T-helper 1 cell treated with Interleukin-12 subunit alpha and Interleukin-12 subunit beta and Interleukin-4 antibody, amounts not matched to agents 30 μg/mL and 1 μg/mL, for 36 hours (primary cell): ENCODE measurements at regions not wholly inside any gene's neighbourhood (a gene's known extent, or its start where the extent isn't known, plus 50 kb on each side); places are given as distances from the start of the nearest gene placed in this dataset.
"Not testable (repeated sequence)": the region's sequence is repeated elsewhere in the genome, so short reads cannot be mapped to it uniquely, and the experiment has no call there.

ENCODE experiments used
- H3K27ac Mint-ChIP-seq: one replicate; pipeline ENCODE4 v1.8.0; 2021; ENCODE audit warnings: mild to moderate bottlenecking, mixed read lengths
- H3K27me3 Mint-ChIP-seq: one replicate; pipeline ENCODE4 v1.8.0; 2021; ENCODE audit warnings: low read depth, mixed read lengths
- H3K36me3 Mint-ChIP-seq: one replicate; pipeline ENCODE4 v1.8.0; 2021; ENCODE audit warnings: low read depth, mixed read lengths
- H3K4me1 Mint-ChIP-seq: one replicate; pipeline ENCODE4 v1.8.0; 2021; ENCODE audit warnings: low read depth, mixed read lengths
- H3K4me3 Mint-ChIP-seq: one replicate; pipeline ENCODE4 v1.8.0; 2021; ENCODE audit warnings: mild to moderate bottlenecking, moderate library complexity, mixed read lengths
- H3K9me3 Mint-ChIP-seq: one replicate; pipeline ENCODE4 v1.8.0; 2021; ENCODE audit warnings: mixed read lengths

DNA sequence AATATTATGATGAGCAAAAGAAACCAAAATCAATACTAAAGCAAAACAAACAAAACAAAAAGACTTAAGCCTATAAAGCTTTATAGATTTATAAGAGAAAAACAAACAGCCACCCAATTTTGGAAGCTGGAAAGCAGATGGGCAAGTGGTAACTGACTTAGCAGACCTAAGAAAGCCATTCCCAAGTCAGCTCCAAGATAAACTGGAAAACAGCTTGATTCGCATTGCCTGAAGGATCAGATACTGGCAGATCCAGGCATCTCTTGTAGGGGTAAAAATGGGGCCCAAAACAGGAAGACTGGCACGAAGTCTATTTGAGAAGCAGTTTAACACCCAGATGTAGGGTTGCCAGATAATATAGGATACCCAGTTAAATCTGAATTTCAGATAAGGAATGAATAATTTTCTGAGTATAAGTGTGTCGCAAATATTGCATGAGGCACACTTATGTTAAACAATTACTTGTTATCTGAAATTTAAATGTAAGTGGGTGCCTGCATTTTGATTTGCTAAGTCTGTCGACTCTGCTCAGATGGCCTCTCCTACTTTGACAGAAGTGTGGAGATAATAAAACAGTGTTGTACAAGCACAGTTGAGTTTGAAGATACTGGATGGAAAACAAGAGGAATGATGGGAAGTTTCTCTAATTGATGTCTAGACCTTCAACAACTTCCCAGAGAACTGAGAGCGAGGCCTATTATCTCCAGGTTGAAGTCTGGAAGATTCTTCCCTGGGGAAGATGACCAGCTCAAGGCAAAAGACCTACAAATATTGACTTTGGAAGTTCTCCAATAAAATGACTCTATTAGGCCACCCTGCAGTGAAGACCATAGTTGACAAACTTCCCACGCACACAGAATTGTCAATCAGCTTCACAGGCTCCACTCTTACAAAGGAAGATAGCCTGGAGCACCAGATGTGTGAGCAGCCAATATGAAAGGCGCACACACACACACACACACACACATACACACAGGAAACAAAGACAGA, 113.4 kb downstream of the FAM50B start:
- H3K9me3 Mint-ChIP-seq: peaks cover 6% of the 10 kb centered on the region
- no peak overlapping the region for H3K27ac Mint-ChIP-seq
- no peak overlapping the region for H3K4me3 Mint-ChIP-seq
- no peaks in the 10 kb centered on the region for H3K36me3 Mint-ChIP-seq
- peaks cover 30% of the 10 kb centered on the region for H3K27me3 Mint-ChIP-seq
- H3K4me1 Mint-ChIP-seq: no peaks in the 10 kb centered on the region

DNA sequence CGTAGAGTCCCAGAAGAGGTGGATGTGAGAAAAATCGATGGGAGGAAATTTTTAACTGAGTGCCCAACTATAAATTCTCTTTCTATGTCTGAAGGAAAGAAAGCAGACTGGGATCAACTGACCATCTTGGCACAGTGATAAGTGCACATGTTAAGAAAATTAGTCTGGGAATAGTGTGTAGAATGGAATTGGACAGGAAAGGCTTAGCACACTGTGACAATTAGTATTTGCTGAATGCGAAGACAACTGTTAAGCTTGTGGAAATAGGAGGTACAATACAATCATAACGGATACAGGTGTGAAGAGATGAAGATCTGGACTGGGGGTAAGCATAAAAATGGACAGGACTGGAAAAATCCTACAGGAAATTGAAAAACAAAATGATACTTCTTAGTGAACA, 114.3 kb downstream of the FAM50B start:
- peaks cover 26% of the 10 kb centered on the region for H3K27me3 Mint-ChIP-seq
- no peaks in the 10 kb centered on the region for H3K36me3 Mint-ChIP-seq
- H3K9me3 Mint-ChIP-seq: no peaks in the 10 kb centered on the region
- no peak overlapping the region for H3K4me3 Mint-ChIP-seq
- H3K27ac Mint-ChIP-seq: no peak overlapping the region
- no peaks in the 10 kb centered on the region for H3K4me1 Mint-ChIP-seq

DNA sequence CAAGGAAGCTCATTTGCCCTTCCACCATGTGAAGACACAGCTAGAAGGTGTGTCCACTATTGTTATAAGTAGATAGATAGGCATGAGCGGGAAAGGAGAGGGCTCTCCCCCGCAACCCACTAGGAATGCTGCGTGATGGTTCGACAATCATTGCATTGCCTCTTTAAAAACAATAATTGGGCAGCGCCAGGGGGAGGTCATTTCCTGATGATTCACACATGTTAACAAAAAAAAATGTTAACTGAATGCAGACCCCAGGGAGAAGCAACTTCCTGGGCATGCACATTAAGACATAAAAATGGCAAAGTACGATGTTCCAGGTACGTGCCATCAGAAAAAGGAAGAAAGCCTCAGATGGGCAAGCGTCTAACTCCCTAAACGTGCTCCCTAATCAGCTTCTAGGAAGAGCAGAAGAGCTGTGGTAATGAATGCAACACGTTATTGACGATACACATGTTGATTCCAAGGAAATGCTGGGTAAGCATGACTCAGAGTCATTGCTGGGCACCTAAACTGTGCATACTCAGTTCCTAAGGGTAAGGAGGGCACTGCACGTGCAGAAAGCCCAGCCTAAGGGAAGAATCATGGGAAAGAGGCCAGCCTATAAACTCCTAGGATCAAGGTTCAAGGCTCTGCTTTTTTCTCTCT, 113.7 kb downstream of the FAM217A start:
- Mint-ChIP-seq H3K27ac (no peak overlapping the region), H3K9me3 (no peaks in the 10 kb centered on the region), H3K27me3 (peaks cover 26% of the 10 kb centered on the region), H3K4me1 (no peaks in the 10 kb centered on the region), H3K36me3 (no peaks in the 10 kb centered on the region), H3K4me3 (no peak overlapping the region)

DNA sequence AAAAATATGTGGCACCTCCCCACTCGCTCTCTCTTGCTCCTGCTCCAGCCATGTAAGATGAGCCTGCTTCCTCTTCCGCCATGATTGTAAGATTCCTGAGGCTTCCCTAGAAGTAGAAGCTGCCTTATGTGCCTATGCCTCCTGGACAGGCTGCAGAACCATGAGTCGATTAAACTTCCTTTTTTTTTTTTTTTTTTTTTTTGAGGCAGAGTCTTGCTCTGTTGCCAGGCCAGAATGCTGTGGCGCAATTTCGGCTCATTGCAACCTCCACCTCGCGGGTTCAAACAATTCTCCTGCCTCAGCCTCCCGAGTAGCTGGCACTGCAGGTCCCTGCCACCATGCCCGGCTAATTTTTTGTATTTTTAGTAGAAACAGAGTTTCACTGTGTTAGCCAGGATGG, 112.5 kb downstream of the FAM217A start:
- H3K9me3 Mint-ChIP-seq: no peaks in the 10 kb centered on the region
- no peaks in the 10 kb centered on the region for H3K4me1 Mint-ChIP-seq
- H3K36me3 Mint-ChIP-seq: no peaks in the 10 kb centered on the region
- H3K4me3 Mint-ChIP-seq: no peak overlapping the region
- peaks cover 23% of the 10 kb centered on the region for H3K27me3 Mint-ChIP-seq
- H3K27ac Mint-ChIP-seq: no peak overlapping the region

DNA sequence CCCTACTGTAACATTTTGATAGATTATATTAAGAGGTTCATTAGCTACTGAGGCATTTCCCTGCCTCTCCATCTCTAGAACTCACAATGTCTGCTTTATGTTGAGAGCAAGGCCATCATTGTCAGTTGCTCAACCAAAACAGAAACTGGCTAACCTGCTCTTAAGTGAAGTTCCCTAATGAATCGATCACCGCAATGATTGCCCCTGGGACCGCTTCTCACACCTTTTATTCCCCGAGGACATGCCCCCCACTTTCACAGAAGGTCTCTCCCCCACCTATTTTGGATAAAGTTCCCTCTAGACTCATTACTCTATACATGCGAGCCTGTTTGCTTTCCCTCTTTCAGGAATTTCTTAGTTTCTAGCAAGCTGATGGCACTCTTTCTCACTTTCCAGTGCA, 108.8 kb downstream of the FAM217A start:
- Mint-ChIP-seq H3K4me1 (no peaks in the 10 kb centered on the region), H3K36me3 (no peaks in the 10 kb centered on the region), H3K9me3 (no peaks in the 10 kb centered on the region), H3K4me3 (no peak overlapping the region), H3K27ac (no peak overlapping the region), H3K27me3 (peaks cover 9% of the 10 kb centered on the region)

DNA sequence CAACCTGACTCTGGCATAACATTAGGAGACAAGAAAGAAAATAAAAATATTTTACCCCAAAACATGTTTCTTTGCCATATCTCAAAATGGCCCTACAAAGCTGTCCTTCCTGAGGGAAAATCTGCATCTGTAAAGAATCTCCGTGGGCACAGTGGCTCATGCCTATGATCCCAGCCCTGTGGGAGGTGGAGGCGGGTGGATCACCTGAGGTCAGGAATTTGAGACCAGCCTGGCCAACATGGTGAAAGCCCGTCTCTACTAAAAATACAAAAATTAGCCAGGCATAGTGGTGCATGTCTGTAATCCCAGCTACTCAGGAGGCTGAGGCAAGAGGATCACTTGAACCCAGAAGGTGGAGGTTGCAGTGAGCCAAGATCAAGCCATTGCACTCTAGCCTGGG, 105.8 kb downstream of the FAM217A start:
- not testable (repeated sequence) for H3K4me1 Mint-ChIP-seq, H3K36me3 Mint-ChIP-seq, H3K4me3 Mint-ChIP-seq, H3K27ac Mint-ChIP-seq, H3K9me3 Mint-ChIP-seq
- H3K27me3 Mint-ChIP-seq: peaks cover 23% of the 10 kb centered on the region

DNA sequence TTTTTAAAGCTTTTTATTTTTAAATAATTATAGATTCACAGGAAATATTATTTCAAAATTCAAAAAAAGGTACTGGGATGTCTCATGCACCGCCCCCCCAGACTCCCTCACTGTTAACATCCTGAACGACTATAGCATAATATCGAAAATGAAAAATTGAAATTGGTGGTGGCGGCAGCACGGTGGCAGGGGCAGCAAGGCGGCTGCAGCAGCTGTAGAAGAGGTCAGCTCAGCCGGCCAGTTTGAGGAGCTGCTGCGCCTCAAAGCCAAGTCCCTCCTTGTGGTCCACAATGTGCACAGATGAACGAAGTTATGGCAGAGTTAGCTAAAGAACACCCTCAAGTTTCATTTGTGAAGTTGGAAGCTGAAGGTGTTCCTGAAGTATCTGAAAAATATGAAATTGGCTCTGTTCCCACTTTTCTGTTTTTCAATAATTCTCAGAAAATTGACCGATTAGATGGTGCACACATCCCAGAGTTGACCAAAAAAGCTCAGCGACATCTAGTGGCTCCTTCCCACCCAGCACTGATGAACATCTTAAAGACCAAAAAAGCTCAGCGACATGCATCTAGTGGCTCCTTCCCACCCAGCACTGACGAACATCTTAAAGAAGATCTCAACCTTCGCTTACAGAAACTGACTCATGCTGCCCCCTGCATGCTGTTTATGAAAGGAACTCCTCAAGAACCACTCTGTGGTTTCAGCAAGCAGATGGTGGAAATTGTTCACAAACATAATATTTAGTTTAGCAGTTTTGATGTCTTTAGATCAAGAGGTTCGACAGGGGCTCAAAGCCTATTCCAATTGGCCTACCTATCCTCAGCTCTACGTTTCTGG, 100.8 kb downstream of the FAM217A start:
- Mint-ChIP-seq H3K4me1 (peaks cover 6% of the 10 kb centered on the region), H3K9me3 (peaks cover 4% of the 10 kb centered on the region), H3K27me3 (peaks cover 29% of the 10 kb centered on the region), H3K4me3 (no peak overlapping the region), H3K36me3 (peaks cover 5% of the 10 kb centered on the region), H3K27ac (no peak overlapping the region)

DNA sequence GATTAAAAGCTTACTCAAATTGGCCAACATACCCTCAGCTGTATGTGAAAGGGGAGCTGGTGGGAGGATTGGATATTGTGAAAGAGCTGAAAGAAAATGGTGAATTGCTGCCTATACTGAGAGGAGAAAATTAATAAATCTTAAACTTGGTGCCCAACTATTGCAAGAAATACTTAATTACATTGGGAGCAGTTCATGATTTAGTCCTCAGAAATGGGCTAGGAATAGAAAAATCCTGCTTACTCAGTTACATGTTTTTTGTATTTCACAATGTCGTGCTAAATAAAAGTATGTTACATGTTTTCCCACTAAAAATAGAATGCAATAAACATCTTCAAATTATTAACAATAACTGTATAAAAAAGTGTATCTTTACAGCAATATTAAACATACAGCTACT, 100.0 kb downstream of the FAM217A start:
- not testable (repeated sequence) for H3K36me3 Mint-ChIP-seq, H3K9me3 Mint-ChIP-seq, H3K27ac Mint-ChIP-seq, H3K4me1 Mint-ChIP-seq, H3K4me3 Mint-ChIP-seq
- peaks cover 29% of the 10 kb centered on the region for H3K27me3 Mint-ChIP-seq

DNA sequence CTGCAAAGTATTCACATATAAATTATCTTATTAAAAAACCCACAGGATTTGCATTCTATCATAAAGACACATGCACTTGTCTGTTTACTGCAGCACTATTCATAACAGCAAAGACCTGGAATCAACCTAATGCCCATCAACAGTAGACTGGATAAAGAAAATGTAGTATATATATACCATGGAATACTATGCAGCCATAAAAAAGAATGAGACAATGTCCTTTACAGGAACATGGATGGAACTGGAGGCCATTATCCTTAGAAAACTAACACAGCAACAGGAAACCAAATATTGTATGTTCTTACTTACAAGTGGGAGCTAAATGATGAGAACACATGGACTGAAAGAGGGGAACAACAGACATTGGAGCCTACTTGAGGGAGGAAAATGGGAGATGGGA, 97.0 kb downstream of the FAM217A start:
- Mint-ChIP-seq H3K27ac (no peak overlapping the region), H3K4me3 (no peak overlapping the region), H3K4me1 (peaks cover 6% of the 10 kb centered on the region), H3K27me3 (peaks cover 14% of the 10 kb centered on the region), H3K36me3 (peaks cover 7% of the 10 kb centered on the region), H3K9me3 (peaks cover 4% of the 10 kb centered on the region)

DNA sequence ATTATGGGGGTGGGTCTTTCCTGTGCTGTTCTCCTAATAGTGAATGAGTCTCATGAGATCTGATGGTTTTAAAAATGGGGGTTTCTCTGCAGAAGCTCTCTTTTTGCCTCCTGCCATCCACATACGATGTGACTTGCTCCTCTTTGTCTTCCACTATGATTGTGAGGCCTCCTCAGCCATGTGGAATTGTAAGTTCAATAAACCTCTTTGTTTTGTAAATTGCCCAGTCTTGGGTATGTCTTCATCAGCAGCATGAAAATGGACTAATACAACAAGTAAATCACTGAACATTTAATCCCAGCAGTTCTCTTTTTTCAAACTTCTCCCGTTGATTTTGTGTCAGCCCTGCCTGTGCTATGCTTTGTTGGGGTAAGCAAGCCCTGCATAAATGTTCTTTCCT, 95.2 kb downstream of the FAM217A start:
- Mint-ChIP-seq H3K27ac (no peak overlapping the region), H3K4me1 (peaks cover 4% of the 10 kb centered on the region), H3K9me3 (peaks cover 4% of the 10 kb centered on the region), H3K4me3 (no peak overlapping the region), H3K36me3 (peaks cover 7% of the 10 kb centered on the region), H3K27me3 (peaks cover 4% of the 10 kb centered on the region)

DNA sequence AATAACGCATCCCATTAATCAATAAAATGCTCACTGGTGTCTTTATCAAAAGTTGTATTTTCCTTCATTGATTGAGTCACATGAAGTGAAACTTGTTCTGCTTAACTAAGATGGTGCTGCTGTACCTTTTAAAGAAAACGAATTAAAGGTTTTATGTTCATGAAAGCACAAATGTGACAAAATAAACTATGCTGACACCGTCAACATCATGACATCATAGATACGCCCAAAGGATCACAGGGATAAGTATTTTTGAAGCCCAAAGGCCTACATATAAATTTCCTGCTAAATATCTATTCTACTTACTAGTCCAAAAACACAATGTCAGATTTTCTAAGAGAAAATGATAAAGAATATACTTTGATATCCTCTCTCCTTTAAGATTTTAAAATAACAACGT, 94.4 kb downstream of the FAM217A start:
- Mint-ChIP-seq H3K4me3 (no peak overlapping the region), H3K27me3 (peaks cover 1% of the 10 kb centered on the region), H3K9me3 (peaks cover 4% of the 10 kb centered on the region), H3K36me3 (peaks cover 7% of the 10 kb centered on the region), H3K4me1 (peaks cover 4% of the 10 kb centered on the region), H3K27ac (no peak overlapping the region)

DNA sequence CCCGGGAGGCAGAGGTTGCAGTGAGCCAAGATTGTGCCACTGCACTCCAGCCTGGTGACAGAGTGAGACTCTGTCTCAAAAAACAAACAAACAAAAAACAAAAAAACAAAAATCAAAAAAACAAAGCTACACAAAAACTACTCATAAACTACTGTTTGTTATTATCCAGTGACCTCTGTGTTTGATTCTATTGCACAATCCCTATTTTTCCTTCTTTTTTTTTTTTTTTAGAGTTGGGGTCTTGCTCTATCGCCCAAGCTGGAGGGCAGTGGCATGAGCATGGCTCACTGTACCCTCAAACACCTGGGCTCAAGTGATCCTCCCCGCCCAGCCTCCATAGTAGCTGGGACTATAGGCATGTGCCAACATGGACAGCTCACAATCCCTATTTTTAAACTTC, 92.7 kb downstream of the FAM217A start:
- Mint-ChIP-seq H3K27ac (no peak overlapping the region), H3K27me3 (no peaks in the 10 kb centered on the region), H3K4me3 (no peak overlapping the region), H3K9me3 (peaks cover 4% of the 10 kb centered on the region), H3K4me1 (peaks cover 8% of the 10 kb centered on the region), H3K36me3 (peaks cover 7% of the 10 kb centered on the region)

DNA sequence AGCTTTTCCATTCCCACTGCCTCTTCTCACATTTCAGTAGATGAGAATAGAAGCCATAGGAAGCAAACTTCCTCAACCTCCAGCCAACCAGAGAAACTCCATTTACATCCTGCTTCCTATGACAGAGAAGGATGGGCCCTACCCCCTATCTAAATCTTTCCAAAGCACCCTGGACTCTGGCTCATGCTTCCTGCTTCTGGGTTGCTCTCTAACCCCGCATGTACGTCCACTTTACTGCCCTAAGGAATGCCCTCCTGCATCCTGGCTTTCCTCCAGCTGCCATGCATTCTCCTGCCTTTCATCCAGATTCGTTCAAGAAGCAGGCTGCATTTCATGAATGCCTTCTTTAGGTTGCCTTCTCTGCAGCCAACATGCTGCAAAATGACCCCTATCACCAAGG, 91.9 kb downstream of the FAM217A start:
- Mint-ChIP-seq H3K9me3 (peaks cover 2% of the 10 kb centered on the region), H3K4me1 (peaks cover 8% of the 10 kb centered on the region), H3K4me3 (no peak overlapping the region), H3K36me3 (peaks cover 5% of the 10 kb centered on the region), H3K27ac (no peak overlapping the region), H3K27me3 (no peaks in the 10 kb centered on the region)

DNA sequence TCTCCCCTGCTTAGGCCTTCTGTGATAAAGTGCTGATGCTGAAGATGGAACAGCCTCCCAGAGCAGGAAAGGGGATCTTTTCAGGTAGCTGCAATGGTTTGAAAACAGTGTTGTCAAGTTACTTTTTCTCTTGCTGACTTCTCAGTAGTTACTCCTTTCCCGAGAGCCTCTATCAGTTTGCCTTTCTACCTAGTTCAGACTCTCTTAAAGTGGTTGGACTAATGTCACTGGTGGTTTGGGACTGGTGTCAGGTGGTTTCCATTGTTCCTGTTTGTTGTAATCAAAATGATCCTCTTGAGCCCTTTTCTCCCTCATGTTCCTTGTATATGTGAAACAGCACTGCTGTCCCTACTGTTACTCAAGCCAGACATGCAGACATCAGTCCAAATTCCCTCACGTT, 91.4 kb downstream of the FAM217A start:
- Mint-ChIP-seq H3K27me3 (no peaks in the 10 kb centered on the region), H3K36me3 (peaks cover 2% of the 10 kb centered on the region), H3K27ac (no peak overlapping the region), H3K4me1 (peaks cover 8% of the 10 kb centered on the region), H3K9me3 (no peaks in the 10 kb centered on the region), H3K4me3 (no peak overlapping the region)
